Body of pancreas (tissue), 4 donors: ENCODE measurements at regions not wholly inside any gene's neighbourhood (a gene's known extent, or its start where the extent isn't known, plus 50 kb on each side); places are given as distances from the start of the nearest gene placed in this dataset.

ENCODE experiments used
- ATAC-seq: fragments of 150-250 bp; one replicate; pipeline ENCODE4 v1.9.1; 2016
- DNase-seq, 4 donors: peaks; one replicate each; pipeline ENCODE4 v3.0.0-alpha.2; 2019
- H3K27ac ChIP-seq, 4 donors: fragments of 200-600 bp; sonication (generic); 1 replicate in 3 of 4; 2 replicates in 1 of 4; pipeline versions ENCODE4 v1.5.1 to v1.6.1; 2016 to 2019; ENCODE audit warnings: mild to moderate bottlenecking in 1 of 4, mixed read lengths in 1 of 4, moderate library complexity in 1 of 4
- H3K27me3 ChIP-seq, 2 donors: fragments of 200-600 bp; sonication (generic); one replicate each; pipeline ENCODE4 v1.6.0; 2016; ENCODE audit warnings: mild to moderate bottlenecking in 1 of 2
- H3K36me3 ChIP-seq, 2 donors: fragments of 200-600 bp; sonication (generic); replicated peaks in 1 of 2; 2 replicates each; pipeline ENCODE4 v1.5.1; 2016; ENCODE audit warnings: low read depth in 2 of 2; ENCODE audit not compliant: insufficient read depth in 1 of 2
- H3K4me1 ChIP-seq: fragments of 200-600 bp; sonication (generic); one replicate; pipeline ENCODE4 v1.6.0; 2016
- H3K4me3 ChIP-seq, 2 donors: fragments of 200-600 bp; sonication (generic); 1 replicate in 1 of 2; 2 replicates in 1 of 2; pipeline ENCODE4 v1.5.1; 2016 to 2019
- H3K9me3 ChIP-seq, 3 donors: fragments of 200-600 bp; sonication (generic); 1 replicate in 2 of 3; 2 replicates in 1 of 3; pipeline ENCODE4 v1.5.1; 2016
- POLR2A ChIP-seq, 3 donors: fragments of 450-650 bp; IDR thresholded peaks; one replicate each; pipeline ENCODE4 v1.6.1; 2016; ENCODE audit warnings: antibody characterized with exemption in 3 of 3, mild to moderate bottlenecking in 2 of 3
- WGBS, 2 donors: methylation state at CpG; one replicate each; pipeline ENCODE4 v1.1.5; 2017; 5-methylcytosine and 5-hydroxymethylcytosine counted together
- intact Hi-C: fragments of 100-400 bp; cut with DNase I; formaldehyde crosslinking; loops from one replicate; pipeline ENCODE4 v1.15.1; 2023
- TF ChIP-seq, protein P1 (sequence below), 7 experiments: fragments of 450-650 bp in 4 of 7; fragments of 200-600 bp in 3 of 7; sonication (generic) in 3 of 7; IDR thresholded peaks; one replicate each; pipeline ENCODE4 v1.5.1; 2016 to 2019; ENCODE audit warnings: antibody characterized with exemption in 7 of 7

DNA sequence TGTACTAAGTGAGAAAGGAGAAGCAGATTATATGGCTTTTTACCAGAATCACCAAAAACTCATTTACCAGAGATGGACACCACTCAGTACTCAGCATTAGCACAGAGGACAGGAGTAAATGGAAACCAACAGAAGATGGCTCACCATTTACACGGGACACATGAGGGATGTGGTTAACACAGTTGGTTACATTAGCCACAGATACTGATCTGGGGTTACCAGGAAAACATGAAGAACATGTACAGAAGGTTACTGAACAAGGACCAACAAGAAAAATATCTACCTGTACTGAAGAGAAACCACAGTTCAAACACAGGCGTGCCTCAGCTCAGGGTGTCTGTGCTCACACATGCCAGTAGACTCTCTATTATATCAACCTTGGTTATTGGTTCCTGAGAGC, 1285.8 kb upstream of the SORCS1 start:
- no peaks in the 10 kb centered on the region for H3K4me1 ChIP-seq
- no peaks in the 10 kb centered on the region for H3K9me3 ChIP-seq
- intact Hi-C loops: no loop called here
- no peaks in the 10 kb centered on the region for H3K27me3 ChIP-seq
- TF ChIP-seq, protein P1, sequence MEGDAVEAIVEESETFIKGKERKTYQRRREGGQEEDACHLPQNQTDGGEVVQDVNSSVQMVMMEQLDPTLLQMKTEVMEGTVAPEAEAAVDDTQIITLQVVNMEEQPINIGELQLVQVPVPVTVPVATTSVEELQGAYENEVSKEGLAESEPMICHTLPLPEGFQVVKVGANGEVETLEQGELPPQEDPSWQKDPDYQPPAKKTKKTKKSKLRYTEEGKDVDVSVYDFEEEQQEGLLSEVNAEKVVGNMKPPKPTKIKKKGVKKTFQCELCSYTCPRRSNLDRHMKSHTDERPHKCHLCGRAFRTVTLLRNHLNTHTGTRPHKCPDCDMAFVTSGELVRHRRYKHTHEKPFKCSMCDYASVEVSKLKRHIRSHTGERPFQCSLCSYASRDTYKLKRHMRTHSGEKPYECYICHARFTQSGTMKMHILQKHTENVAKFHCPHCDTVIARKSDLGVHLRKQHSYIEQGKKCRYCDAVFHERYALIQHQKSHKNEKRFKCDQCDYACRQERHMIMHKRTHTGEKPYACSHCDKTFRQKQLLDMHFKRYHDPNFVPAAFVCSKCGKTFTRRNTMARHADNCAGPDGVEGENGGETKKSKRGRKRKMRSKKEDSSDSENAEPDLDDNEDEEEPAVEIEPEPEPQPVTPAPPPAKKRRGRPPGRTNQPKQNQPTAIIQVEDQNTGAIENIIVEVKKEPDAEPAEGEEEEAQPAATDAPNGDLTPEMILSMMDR (IDR thresholded peaks at IDR 0.05): no peak
- H3K4me3 ChIP-seq: no peak overlapping the region
- ATAC-seq (no peak), DNase-seq (no peak)
- H3K36me3 ChIP-seq: no peaks in the 10 kb centered on the region
- WGBS, 2 donors: 35 to 61% methylated on average over 2 of the region's 2 CpGs
- no peak overlapping the region for H3K27ac ChIP-seq

DNA sequence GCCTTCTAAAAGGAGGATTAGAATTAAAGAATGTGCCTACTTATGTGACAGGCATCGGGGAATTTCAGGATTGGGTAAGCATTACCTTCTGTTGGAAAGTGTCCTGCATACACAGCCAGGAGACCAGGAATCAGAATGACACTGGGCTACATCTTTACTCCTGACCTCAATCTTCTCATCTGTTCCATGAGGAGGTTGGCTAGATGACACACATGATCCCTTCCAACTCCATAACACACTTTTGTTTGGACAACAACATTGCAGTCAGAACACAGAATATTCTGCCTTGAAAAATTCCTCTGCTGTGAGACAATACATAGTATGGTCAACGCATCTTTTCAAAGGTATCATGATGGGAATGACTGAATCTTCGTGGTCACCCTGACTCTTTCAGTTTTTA, 1281.2 kb upstream of the SORCS1 start:
- Histone ChIP-seq H3K27ac (no peak overlapping the region), H3K9me3 (no peaks in the 10 kb centered on the region), H3K36me3 (no peaks in the 10 kb centered on the region), H3K4me1 (no peaks in the 10 kb centered on the region), H3K4me3 (no peak overlapping the region), H3K27me3 (no peaks in the 10 kb centered on the region)
- TF ChIP-seq, protein P1 (IDR thresholded peaks at IDR 0.05): no peak
- TF ChIP-seq POLR2A (IDR thresholded peaks at IDR 0.05): no peak
- intact Hi-C loops: no loop called here
- no peak for DNase-seq
- 71 to 79% methylated on average over 3 of the region's 3 CpGs for WGBS, 2 donors
- no peak for ATAC-seq

DNA sequence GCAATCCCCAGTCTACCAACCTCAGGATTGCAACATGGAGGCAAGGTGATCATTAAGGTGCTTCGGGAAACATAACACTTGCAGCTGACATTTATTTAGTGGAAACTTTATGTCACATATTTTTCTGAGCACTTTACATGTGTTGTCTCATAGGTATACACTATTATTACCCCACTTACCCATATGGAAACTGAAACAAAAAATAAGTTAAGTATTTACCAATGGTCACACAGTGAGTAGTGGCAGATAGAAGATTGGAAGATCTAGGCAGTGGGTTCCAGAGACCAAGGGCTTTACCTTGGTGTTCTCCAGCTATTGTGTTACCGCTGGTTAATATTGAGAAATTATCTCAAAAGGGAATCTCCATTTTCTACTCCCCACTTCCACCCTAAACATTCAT, 1279.1 kb upstream of the SORCS1 start:
- no peak overlapping the region for H3K4me3 ChIP-seq
- intact Hi-C loops: no loop called here
- WGBS, 2 donors: 81 to 83% methylated on average over 2 of the region's 2 CpGs
- no peaks in the 10 kb centered on the region for H3K4me1 ChIP-seq
- H3K27ac ChIP-seq: no peak overlapping the region
- DNase-seq (no peak), ATAC-seq (no peak)
- TF ChIP-seq, protein P1 (IDR thresholded peaks at IDR 0.05): no peak
- no peak for TF ChIP-seq POLR2A (IDR thresholded peaks at IDR 0.05)
- no peaks in the 10 kb centered on the region for H3K36me3 ChIP-seq
- H3K27me3 ChIP-seq: no peaks in the 10 kb centered on the region
- H3K9me3 ChIP-seq: no peaks in the 10 kb centered on the region

DNA sequence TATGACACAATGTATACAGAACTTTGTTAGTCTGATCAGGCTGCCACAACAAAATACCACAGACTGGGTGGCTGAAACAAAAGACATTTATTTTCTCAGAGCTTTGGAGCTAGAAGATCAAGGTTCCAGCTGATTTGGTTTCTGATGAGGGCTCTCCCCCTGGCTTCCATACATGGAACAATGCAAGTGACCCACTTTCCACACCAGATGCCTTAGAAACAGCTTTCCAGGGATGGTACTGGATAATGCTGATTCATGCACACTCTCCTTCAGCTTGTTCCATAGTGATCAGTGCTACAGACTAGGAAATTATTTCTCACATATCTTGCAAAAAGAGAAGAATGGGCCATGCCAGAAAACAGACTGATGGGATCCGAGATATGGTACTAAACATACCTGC, 1274.9 kb upstream of the SORCS1 start:
- Histone ChIP-seq H3K27me3 (no peaks in the 10 kb centered on the region), H3K36me3 (no peaks in the 10 kb centered on the region), H3K9me3 (no peaks in the 10 kb centered on the region), H3K4me3 (no peak overlapping the region), H3K4me1 (no peaks in the 10 kb centered on the region), H3K27ac (no peak overlapping the region)
- no peak for TF ChIP-seq POLR2A (IDR thresholded peaks at IDR 0.05)
- TF ChIP-seq, protein P1 (IDR thresholded peaks at IDR 0.05): no peak
- intact Hi-C loops: no loop called here
- WGBS, 2 donors: 43 to 59% methylated on average over 1 of the region's 1 CpG
- ATAC-seq (no peak), DNase-seq (no peak)

DNA sequence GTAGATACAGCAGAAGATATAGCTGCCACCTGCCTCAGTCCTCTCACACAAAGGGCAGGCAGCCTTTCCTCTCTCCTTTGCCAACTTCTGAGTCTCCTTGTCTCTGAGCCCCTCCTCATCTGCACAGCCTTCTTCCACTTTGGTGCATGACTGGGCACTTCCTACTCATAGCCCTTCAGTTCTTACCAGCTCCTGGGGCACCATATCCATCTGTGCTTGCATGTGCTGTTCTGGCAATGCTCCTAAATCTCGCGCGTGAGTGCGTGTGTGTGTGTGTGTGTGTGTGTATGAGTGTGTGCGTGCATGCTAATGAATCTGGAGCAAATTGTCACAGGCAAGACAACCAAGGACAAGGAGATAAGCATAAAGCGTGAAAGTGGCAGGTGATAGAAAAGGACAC, 1271.6 kb upstream of the SORCS1 start:
- no peak overlapping the region for H3K4me3 ChIP-seq
- no peak overlapping the region for H3K27ac ChIP-seq
- H3K9me3 ChIP-seq: no peaks in the 10 kb centered on the region
- ATAC-seq (no peak), DNase-seq (no peak)
- WGBS, 2 donors: 46 to 54% methylated on average over 6 of the region's 6 CpGs
- H3K4me1 ChIP-seq: no peaks in the 10 kb centered on the region
- TF ChIP-seq, protein P1 (IDR thresholded peaks at IDR 0.05): no peak
- no peak for TF ChIP-seq POLR2A (IDR thresholded peaks at IDR 0.05)
- intact Hi-C loops: no loop called here
- no peaks in the 10 kb centered on the region for H3K36me3 ChIP-seq
- H3K27me3 ChIP-seq: no peaks in the 10 kb centered on the region
